GM19463 (cell line): ENCODE measurements at regions not wholly inside any gene's neighbourhood (a gene's known extent, or its start where the extent isn't known, plus 50 kb on each side); places are given as distances from the start of the nearest gene placed in this dataset.

Source experiments
- ATAC-seq: cut with Tn5 transposase; IDR thresholded peaks from one replicate; pipeline ENCODE4 v1.9.1; 2021; ENCODE audit warnings: mild to moderate bottlenecking, moderate library complexity; ENCODE audit not compliant: unreplicated experiment

GRCh38 chr3:83890039-83890762 lies 1068.6 kb upstream of the CADM2 start:
- ATAC-seq: no peak

- ATAC-seq: no peak
These were observed 1068.0 kb upstream of the CADM2 start for GRCh38 chr3:83890763-83891135.

- ATAC-seq: no peak
These were observed 1064.6 kb upstream of the CADM2 start for GRCh38 chr3:83894223-83894622.

GRCh38 chr3:83895892-83896291 lies 1062.9 kb upstream of the CADM2 start:
- ATAC-seq: no peak

- no peak for ATAC-seq
These were observed 1055.8 kb upstream of the CADM2 start for GRCh38 chr3:83902787-83903533.

GRCh38 chr3:83913381-83913780 lies 1045.4 kb upstream of the CADM2 start:
- no peak for ATAC-seq

GRCh38 chr3:83926291-83926690 lies 1032.5 kb upstream of the CADM2 start:
- ATAC-seq: no peak

GRCh38 chr3:83928391-83928790 lies 1030.4 kb upstream of the CADM2 start:
- ATAC-seq: no peak

- no peak for ATAC-seq
These were observed 1029.9 kb upstream of the CADM2 start for GRCh38 chr3:83928903-83929302.

GRCh38 chr3:83934192-83935021 lies 1024.4 kb upstream of the CADM2 start:
- peak; percentile 56 for ATAC-seq

GRCh38 chr3:83938491-83938890 lies 1020.3 kb upstream of the CADM2 start:
- ATAC-seq: no peak

- no peak for ATAC-seq
These were observed 1016.6 kb upstream of the CADM2 start for GRCh38 chr3:83941990-83942745.

- no peak for ATAC-seq
These were observed 1012.7 kb upstream of the CADM2 start for GRCh38 chr3:83946049-83946448.

- no peak for ATAC-seq
These were observed 1012.2 kb upstream of the CADM2 start for GRCh38 chr3:83946554-83946953.

GRCh38 chr3:83948771-83949170 lies 1010.0 kb upstream of the CADM2 start:
- no peak for ATAC-seq

GRCh38 chr3:83953417-83954089 lies 1005.2 kb upstream of the CADM2 start:
- no peak for ATAC-seq

GRCh38 chr3:83956431-83956830 lies 1002.4 kb upstream of the CADM2 start:
- no peak for ATAC-seq

- no peak for ATAC-seq
These were observed 990.4 kb upstream of the CADM2 start for GRCh38 chr3:83968356-83968755.

GRCh38 chr3:83971666-83972065 lies 987.1 kb upstream of the CADM2 start:
- no peak for ATAC-seq

- no peak for ATAC-seq
These were observed 950.2 kb upstream of the CADM2 start for GRCh38 chr3:84008623-84009022.
